ENCODE measurements at regions not wholly inside any gene's neighbourhood (a gene's known extent, or its start where the extent isn't known, plus 50 kb on each side); places are given as distances from the start of the nearest gene placed in this dataset.

DNA sequence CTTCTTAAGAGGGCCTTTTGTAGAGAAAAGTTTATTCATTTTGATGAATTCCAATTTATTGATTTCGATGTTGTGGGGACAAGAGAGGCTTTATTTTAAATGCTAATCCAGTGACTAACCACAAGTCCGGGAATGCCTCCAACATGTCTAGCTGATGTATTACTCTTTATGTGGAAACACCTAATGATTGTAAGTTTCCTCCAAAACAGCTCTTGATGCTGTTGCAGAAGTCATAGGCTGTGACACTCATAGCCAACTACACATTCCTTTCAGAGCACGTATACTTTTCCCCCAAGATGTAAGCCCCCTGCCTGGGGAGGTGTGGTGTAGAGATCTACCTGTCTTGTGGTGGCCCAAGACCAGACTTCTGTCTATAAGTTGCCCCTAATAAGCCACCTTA, 61.3 kb upstream of the RNF24 start:
- no peak for DNase-seq (ENCODE audit: low spot score)
- in situ Hi-C loops (cut with MboI; ENCODE audit: low sequenced_read_pairs, unreplicated experiment) = no loop called here
- TF ChIP-seq, protein P1, sequence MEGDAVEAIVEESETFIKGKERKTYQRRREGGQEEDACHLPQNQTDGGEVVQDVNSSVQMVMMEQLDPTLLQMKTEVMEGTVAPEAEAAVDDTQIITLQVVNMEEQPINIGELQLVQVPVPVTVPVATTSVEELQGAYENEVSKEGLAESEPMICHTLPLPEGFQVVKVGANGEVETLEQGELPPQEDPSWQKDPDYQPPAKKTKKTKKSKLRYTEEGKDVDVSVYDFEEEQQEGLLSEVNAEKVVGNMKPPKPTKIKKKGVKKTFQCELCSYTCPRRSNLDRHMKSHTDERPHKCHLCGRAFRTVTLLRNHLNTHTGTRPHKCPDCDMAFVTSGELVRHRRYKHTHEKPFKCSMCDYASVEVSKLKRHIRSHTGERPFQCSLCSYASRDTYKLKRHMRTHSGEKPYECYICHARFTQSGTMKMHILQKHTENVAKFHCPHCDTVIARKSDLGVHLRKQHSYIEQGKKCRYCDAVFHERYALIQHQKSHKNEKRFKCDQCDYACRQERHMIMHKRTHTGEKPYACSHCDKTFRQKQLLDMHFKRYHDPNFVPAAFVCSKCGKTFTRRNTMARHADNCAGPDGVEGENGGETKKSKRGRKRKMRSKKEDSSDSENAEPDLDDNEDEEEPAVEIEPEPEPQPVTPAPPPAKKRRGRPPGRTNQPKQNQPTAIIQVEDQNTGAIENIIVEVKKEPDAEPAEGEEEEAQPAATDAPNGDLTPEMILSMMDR (IDR thresholded peaks at IDR 0.05; ENCODE audit: borderline replicate concordance, control extremely low read depth, extremely low read depth, insufficient read depth, missing control alignments) = no peak

DNA sequence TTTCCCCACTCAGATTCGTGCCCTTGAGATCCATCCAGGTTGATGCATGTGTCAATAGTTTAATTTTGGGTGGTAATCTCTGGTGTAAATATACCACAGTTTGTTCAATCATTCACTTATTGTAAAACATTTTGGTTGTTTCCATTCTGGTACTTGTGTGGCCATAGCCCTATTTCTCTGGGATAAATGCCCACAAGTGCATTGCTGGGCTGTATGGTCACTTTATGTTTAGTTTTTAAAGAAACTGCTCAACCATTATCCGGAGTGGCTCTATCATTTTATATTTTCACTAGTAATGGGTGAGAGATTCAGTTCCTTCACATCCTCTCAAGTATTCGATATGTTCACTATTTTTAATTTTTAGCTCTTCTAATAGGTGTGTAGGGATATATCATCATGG, 60.7 kb upstream of the RNF24 start:
- in situ Hi-C loops (cut with MboI; ENCODE audit: low sequenced_read_pairs, unreplicated experiment) = no loop called here
- no peak for DNase-seq (ENCODE audit: low spot score)
- TF ChIP-seq, protein P1 (IDR thresholded peaks at IDR 0.05; ENCODE audit: borderline replicate concordance, control extremely low read depth, extremely low read depth, insufficient read depth, missing control alignments) = no peak

DNA sequence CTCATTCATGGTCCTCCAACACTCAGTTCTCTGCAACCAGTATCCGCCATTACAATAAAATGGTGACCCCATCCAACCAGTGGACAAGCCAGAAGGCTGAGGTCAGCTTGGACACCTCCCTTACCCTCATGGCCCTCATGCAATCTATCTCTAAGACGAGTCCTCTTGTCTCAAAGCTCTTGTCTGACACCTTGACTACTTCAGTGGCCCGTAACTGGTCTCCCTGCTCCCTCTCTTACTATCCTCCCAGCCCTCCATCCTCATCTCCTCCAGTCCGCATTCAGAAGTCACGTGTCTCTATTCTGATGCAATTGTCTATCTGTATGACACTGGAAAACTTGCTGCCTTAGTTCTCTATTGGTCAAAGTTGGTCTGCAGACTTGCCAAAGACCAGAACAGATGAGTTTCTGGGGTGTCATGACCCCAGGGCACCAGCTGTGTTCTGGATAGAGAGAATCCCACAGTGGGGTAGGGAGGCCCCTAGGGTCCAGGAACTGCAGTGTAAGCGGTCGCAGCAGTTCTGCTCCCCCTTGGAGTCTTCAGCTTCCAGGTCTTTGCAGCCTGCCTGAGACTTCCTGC, 59.6 kb upstream of the RNF24 start:
- no peak for DNase-seq (ENCODE audit: low spot score)
- TF ChIP-seq, protein P1 (IDR thresholded peaks at IDR 0.05; ENCODE audit: borderline replicate concordance, control extremely low read depth, extremely low read depth, insufficient read depth, missing control alignments) = no peak
- in situ Hi-C loops (cut with MboI; ENCODE audit: low sequenced_read_pairs, unreplicated experiment) = no loop called here

DNA sequence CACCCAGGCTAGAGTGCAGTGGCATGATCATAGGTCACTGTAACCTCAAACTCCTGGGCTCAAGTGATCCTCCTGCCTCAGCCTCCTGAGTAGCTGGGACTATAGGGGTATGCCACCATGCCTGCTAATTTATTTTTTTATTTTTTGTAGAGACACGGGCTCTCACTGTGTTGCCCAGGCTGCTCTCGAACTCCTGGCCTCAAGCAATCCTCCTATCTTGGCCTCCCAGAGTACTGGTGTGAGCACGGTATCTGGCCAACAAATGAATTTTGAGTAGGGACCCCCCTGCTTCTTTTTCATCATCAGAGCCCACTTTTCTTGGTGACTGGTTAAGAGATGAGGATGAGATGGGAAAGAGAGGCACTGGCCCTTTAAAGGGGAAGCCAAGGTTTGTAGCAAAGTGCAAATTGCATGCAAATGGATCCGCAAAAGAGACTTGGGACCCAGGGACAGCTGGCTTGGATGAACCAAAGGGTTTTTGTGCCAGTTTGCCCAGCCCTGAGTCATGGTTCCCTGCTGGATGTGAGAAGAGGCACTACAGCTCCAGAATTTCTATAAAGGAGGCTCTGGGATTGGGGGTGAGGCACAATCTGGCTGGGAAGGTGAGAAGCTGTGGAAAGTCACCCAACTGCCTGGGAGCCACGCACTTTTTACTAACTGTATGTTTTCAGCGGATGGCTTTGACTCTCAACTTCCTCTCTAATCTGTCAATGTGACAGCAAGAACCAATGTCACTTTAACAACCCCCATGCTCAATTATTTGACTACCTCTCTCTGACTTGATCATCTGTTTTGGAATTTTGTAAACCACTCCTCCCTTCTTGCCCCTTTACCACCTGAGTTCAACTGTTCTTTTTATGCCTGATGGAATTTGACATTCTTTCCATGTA, 58.7 kb upstream of the RNF24 start:
- in situ Hi-C loops (cut with MboI; ENCODE audit: low sequenced_read_pairs, unreplicated experiment) = no loop called here
- no peak for DNase-seq (ENCODE audit: low spot score)
- TF ChIP-seq, protein P1 (IDR thresholded peaks at IDR 0.05; ENCODE audit: borderline replicate concordance, control extremely low read depth, extremely low read depth, insufficient read depth, missing control alignments) = no peak

DNA sequence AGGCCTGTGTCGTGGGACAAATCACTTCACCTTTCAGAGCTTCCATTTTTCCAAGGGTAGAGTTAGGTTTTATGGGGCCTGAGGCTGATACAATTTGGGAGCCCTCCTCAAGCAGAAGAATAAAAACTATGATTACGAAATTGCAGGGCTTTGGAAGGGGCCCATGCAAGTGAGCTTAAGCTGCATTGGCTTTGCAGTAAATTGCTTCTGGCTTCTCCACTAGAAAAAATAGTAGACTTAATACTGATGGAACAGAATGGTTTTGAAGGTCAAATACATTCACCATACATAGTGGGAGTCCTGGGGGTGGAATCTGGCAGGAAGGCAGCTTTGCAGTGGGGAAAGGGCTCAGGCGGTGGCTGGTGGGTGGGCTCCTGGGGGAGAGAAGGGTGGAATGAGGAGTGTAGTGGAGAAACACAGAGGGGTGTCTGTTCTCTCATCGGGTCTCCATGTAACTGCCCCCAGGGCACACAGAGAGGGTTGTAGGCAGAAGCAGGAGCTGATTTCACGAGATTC, 55.9 kb upstream of the RNF24 start:
- no peak for DNase-seq (ENCODE audit: low spot score)
- in situ Hi-C loops (cut with MboI; ENCODE audit: low sequenced_read_pairs, unreplicated experiment) = no loop called here
- TF ChIP-seq, protein P1 (IDR thresholded peaks at IDR 0.05; ENCODE audit: borderline replicate concordance, control extremely low read depth, extremely low read depth, insufficient read depth, missing control alignments) = no peak

DNA sequence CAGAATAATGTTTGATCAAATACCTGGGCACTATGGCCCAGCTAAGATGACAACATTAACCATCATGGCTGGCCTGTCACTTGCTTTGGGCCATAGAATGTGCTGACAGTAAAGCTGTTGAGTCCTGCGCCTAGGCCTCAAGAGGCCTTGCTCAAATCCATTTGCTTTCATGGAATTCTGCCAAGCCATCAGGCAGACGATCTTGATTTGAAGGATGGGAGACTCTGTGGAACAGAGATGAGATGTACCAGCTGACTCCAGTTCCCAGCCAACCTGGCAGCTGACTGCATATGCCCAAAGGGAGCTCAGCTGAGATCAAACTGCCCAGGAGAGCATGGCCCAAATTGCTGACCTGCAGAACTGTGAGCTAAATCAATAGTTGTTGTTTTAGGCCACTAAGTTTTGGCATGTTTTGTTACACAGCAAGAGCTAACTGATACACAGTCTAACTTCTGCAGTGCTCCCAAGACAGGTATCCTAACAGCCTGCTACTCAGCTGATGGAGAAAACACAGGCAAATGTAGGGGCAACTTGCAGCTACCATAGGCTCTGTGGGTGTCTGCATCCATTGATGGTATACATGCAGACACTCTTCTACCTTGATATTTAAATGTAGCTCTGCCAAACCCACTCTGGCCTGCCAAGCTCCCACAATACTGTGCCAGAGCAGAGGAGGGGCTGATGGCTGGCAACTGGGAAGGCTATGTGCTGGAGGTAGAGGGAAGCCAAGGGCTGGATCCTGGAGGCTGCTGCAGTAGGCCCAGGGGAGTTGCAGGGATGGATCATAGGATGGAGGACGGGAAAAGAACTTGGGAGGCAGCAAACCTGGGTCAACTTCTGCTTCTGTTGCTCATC, 55.2 kb upstream of the RNF24 start:
- in situ Hi-C loops (cut with MboI; ENCODE audit: low sequenced_read_pairs, unreplicated experiment) = no loop called here
- TF ChIP-seq, protein P1 (IDR thresholded peaks at IDR 0.05; ENCODE audit: borderline replicate concordance, control extremely low read depth, extremely low read depth, insufficient read depth, missing control alignments) = no peak

More for the DNA sequence above, 55.2 kb upstream of the RNF24 start:
- DNase-seq (ENCODE audit: low spot score) = no peak
